PC-9 (cell line): ENCODE measurements at regions not wholly inside any gene's neighbourhood (a gene's known extent, or its start where the extent isn't known, plus 50 kb on each side); places are given as distances from the start of the nearest gene placed in this dataset.

Source experiments
- EZH2 ChIP-seq: fragments of 200-600 bp; sonication (generic); IDR thresholded peaks from 2 replicates; pipeline ENCODE4 v1.8.0; 2017; ENCODE audit warnings: antibody characterized with exemption, low read depth
- TF ChIP-seq, protein P1 (sequence below): fragments of 200-600 bp; sonication (generic); conservative IDR thresholded peaks from 2 replicates; pipeline ENCODE4 v1.6.1; 2017; ENCODE audit warnings: mixed run types, antibody characterized with exemption, mild to moderate bottlenecking, moderate library complexity

DNA sequence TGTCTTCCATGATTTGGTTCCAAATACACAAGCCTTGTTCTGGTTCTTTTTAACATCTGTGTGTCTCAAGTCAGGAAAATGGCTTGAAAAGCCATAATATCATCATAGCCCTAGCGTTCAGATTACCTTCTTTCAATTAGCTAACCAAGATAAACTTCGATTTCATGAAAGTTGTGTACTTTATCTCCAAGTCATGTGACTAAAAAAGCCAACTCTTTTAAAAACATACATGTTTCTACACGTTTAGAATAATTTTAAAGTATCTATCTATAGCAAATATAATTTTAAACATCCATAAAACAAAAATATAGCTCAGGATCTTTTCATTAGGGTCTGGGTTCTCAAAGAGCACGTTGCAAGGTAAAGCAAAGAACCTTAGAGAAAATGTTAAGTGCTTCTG is 261.1 kb downstream of the PRL start:
- TF ChIP-seq, protein P1, sequence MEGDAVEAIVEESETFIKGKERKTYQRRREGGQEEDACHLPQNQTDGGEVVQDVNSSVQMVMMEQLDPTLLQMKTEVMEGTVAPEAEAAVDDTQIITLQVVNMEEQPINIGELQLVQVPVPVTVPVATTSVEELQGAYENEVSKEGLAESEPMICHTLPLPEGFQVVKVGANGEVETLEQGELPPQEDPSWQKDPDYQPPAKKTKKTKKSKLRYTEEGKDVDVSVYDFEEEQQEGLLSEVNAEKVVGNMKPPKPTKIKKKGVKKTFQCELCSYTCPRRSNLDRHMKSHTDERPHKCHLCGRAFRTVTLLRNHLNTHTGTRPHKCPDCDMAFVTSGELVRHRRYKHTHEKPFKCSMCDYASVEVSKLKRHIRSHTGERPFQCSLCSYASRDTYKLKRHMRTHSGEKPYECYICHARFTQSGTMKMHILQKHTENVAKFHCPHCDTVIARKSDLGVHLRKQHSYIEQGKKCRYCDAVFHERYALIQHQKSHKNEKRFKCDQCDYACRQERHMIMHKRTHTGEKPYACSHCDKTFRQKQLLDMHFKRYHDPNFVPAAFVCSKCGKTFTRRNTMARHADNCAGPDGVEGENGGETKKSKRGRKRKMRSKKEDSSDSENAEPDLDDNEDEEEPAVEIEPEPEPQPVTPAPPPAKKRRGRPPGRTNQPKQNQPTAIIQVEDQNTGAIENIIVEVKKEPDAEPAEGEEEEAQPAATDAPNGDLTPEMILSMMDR = no peak
- no peak for TF ChIP-seq EZH2
